Thyroid gland (tissue), 4 donors: ENCODE measurements at regions not wholly inside any gene's neighbourhood (a gene's known extent, or its start where the extent isn't known, plus 50 kb on each side); places are given as distances from the start of the nearest gene placed in this dataset.

Experiments used
- CTCF ChIP-seq, 6 experiments: fragments of 200-600 bp in 3 of 6; fragments of 450-650 bp in 3 of 6; sonication (generic) in 3 of 6; IDR thresholded peaks; one replicate each; pipeline ENCODE4 v1.5.1; 2016 to 2019; ENCODE audit warnings: antibody characterized with exemption in 6 of 6, mild to moderate bottlenecking in 2 of 6, inconsistent platforms in 1 of 6, moderate library complexity in 1 of 6
- POLR2A ChIP-seq, 2 donors: fragments of 450-650 bp; IDR thresholded peaks; one replicate each; pipeline ENCODE4 v1.6.1; 2017; ENCODE audit warnings: antibody characterized with exemption in 2 of 2, mild to moderate bottlenecking in 2 of 2, moderate library complexity in 1 of 2

GRCh38 chr2:239539776-239540100 lies 138.9 kb upstream of the HDAC4 start:
- TF ChIP-seq CTCF (IDR thresholded peaks at IDR 0.05) (no peak), POLR2A (IDR thresholded peaks at IDR 0.05) (no peak)
